Testis (tissue), 2 donors: ENCODE measurements at regions not wholly inside any gene's neighbourhood (a gene's known extent, or its start where the extent isn't known, plus 50 kb on each side); places are given as distances from the start of the nearest gene placed in this dataset.

Source experiments
- DNase-seq: peaks from one replicate; pipeline ENCODE4 v3.0.0-alpha.2; 2019
- H3K27ac ChIP-seq, 2 donors: fragments of 200-600 bp; sonication (generic); one replicate each; pipeline ENCODE4 v1.5.1; 2019
- H3K27me3 ChIP-seq: fragments of 200-600 bp; sonication (generic); one replicate; pipeline ENCODE4 v1.5.1; 2019
- H3K36me3 ChIP-seq: fragments of 200-600 bp; sonication (generic); one replicate; pipeline ENCODE4 v1.5.1; 2017; ENCODE audit warnings: low read depth; ENCODE audit errors: missing control alignments
- H3K4me1 ChIP-seq: fragments of 200-600 bp; sonication (generic); one replicate; pipeline ENCODE4 v1.5.1; 2019
- H3K4me3 ChIP-seq, 2 donors: fragments of 200-600 bp; sonication (generic); one replicate each; pipeline ENCODE4 v1.5.1; 2017 to 2019
- H3K9me3 ChIP-seq: fragments of 200-600 bp; sonication (generic); one replicate; pipeline ENCODE4 v1.5.1; 2017
- POLR2A ChIP-seq: fragments of 450-650 bp; IDR thresholded peaks from one replicate; pipeline ENCODE4 v1.6.1; 2017; ENCODE audit warnings: antibody characterized with exemption, mild to moderate bottlenecking, moderate library complexity
- WGBS, 2 donors: methylation state at CpG; one replicate each; pipeline ENCODE4 v1.1.5; 2018; 5-methylcytosine and 5-hydroxymethylcytosine counted together
- intact Hi-C: fragments of 100-400 bp; cut with DNase I; formaldehyde crosslinking; loops from one replicate; pipeline ENCODE4 v1.15.1; 2023; ENCODE audit warnings: low total_unique reads
- TF ChIP-seq, protein P1 (sequence below), 3 experiments: fragments of 450-650 bp in 2 of 3; fragments of 200-600 bp in 1 of 3; sonication (generic) in 1 of 3; IDR thresholded peaks; one replicate each; pipeline ENCODE4 v1.5.1; 2016 to 2019; ENCODE audit warnings: antibody characterized with exemption in 3 of 3, mild to moderate bottlenecking in 2 of 3, moderate library complexity in 1 of 3

DNA sequence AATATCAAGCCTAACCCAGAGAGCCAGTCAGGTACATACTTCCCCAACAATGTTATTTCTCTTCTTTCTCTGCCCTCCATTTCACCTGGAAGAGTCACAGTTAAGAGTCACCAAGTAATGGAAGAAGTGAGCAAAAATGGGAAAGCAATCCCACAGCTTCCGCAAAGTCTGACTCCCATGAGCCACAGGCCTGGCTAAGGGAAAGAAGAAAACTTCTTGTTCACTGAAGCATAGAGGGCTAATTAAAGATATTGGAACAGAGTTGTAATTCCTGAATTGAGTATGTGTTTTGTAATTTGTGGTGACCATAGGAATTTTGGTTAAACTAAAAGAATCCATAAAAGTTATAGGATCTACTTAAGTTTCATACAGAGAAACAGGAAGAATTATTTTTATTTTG, 830.9 kb upstream of the PCDH20 start:
- no peak for DNase-seq
- H3K4me3 ChIP-seq = no peak overlapping the region
- intact Hi-C loops = no loop called here
- no peaks in the 10 kb centered on the region for H3K9me3 ChIP-seq
- H3K36me3 ChIP-seq = no peaks in the 10 kb centered on the region
- no peak for TF ChIP-seq POLR2A
- TF ChIP-seq, protein P1, sequence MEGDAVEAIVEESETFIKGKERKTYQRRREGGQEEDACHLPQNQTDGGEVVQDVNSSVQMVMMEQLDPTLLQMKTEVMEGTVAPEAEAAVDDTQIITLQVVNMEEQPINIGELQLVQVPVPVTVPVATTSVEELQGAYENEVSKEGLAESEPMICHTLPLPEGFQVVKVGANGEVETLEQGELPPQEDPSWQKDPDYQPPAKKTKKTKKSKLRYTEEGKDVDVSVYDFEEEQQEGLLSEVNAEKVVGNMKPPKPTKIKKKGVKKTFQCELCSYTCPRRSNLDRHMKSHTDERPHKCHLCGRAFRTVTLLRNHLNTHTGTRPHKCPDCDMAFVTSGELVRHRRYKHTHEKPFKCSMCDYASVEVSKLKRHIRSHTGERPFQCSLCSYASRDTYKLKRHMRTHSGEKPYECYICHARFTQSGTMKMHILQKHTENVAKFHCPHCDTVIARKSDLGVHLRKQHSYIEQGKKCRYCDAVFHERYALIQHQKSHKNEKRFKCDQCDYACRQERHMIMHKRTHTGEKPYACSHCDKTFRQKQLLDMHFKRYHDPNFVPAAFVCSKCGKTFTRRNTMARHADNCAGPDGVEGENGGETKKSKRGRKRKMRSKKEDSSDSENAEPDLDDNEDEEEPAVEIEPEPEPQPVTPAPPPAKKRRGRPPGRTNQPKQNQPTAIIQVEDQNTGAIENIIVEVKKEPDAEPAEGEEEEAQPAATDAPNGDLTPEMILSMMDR (IDR thresholded peaks at IDR 0.05) = no peak
- H3K27me3 ChIP-seq = no peaks in the 10 kb centered on the region
- 90 to 97% methylated on average over 1 of the region's 1 CpG for WGBS, 2 donors
- H3K27ac ChIP-seq = no peak overlapping the region
- no peaks in the 10 kb centered on the region for H3K4me1 ChIP-seq

DNA sequence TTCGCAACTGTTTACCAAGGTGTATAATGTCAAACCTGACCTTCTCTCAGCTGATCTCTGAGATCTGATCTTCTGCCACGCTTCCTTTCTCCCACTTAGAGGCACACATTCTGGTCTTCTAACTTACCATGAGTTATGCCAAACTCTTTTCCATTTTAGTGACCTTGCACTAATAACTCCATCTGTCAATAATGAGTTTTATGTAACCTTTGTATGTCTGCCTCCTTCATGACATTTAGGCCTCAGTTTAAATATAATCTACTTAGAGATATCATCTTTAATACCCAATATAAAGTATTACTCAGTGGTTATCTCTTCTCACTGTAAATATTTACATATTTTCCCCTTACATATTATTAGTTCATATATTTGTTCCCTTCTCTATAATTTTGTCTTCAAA, 827.5 kb upstream of the PCDH20 start:
- 92 to 95% methylated on average over 2 of the region's 2 CpGs for WGBS, 2 donors
- TF ChIP-seq, protein P1 (IDR thresholded peaks at IDR 0.05) = no peak
- no peak for TF ChIP-seq POLR2A
- intact Hi-C loops = no loop called here
- H3K4me3 ChIP-seq = no peak overlapping the region
- DNase-seq = no peak
- H3K9me3 ChIP-seq = no peaks in the 10 kb centered on the region
- no peaks in the 10 kb centered on the region for H3K36me3 ChIP-seq
- H3K27ac ChIP-seq = no peak overlapping the region
- H3K4me1 ChIP-seq = no peaks in the 10 kb centered on the region
- H3K27me3 ChIP-seq = no peaks in the 10 kb centered on the region

DNA sequence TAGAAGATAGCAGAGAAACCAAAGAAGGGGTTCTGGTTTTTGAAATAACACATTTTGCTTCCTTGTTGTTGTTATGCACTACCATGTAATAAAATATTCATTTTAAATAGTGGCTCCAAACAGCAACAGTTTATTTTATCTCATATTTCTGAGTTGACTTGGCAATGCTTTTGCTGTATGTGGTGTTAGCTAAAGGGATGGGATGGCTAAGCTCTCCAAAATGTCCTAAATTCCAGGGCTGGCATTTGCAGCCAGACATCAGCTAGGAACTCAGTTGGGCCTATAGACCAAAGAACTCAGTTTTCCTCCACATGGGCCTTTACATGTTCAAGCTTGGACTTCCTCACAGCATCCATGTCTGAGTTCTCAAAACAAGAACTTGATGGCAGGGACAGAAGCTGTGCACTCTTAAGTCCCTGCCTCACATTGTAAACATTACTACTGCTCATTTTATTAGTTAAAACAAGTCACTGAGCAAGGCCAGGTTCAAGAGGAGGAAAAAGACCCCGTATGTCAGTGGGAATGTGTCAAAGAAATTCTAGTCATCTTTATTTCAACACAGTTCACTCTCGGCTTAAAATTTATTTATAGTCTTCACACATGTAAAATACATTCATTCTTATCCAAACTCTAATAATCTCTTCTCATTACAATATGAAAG, 819.3 kb upstream of the PCDH20 start:
- DNase-seq = no peak
- intact Hi-C loops = no loop called here
- Histone ChIP-seq H3K4me3 (no peak overlapping the region), H3K4me1 (no peaks in the 10 kb centered on the region), H3K27ac (no peak overlapping the region), H3K36me3 (no peaks in the 10 kb centered on the region), H3K27me3 (no peaks in the 10 kb centered on the region), H3K9me3 (no peaks in the 10 kb centered on the region)
- TF ChIP-seq, protein P1 (IDR thresholded peaks at IDR 0.05) = no peak
- TF ChIP-seq POLR2A = no peak
- 50 to 52% methylated on average over 2 of the region's 2 CpGs for WGBS, 2 donors

DNA sequence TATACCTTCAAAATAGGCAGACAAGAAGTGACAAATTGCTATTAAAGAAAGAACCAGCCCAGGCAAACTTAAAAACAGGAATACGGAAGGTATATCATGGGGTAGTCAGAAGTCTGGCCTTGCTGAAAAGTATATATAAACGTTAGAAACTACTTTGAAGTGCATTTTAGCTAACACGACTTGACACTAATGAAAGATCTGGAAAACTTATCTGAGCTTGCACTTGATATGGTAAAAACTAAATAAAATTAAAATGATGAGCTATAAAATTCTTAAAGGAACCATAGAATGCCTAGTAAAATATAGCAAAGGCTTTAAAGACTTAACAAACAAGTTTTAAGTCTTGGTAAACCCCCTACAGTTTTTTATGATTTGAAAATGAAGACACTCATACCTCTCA, 795.3 kb upstream of the PCDH20 start:
- no peak for TF ChIP-seq POLR2A
- TF ChIP-seq, protein P1 (IDR thresholded peaks at IDR 0.05) = no peak
- H3K27me3 ChIP-seq = no peaks in the 10 kb centered on the region
- intact Hi-C loops = no loop called here

DNA sequence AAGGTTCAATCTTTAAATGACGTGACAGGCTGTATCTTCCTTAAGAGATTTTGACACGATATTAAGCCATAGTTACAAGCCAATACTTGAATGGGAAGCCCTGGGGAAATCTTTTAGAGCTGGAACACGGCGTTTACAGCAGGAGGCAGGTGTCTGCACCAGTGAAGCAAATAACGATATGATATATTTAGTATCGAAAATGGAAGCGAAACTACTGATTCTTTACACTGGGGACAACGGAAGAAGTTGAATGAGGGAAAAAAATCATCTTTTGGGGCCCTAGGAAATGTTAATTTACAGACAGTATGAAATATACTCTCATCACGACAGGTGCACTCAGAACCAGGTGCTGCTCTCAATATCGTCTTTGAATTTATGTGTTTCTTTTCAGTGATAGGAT, 793.9 kb upstream of the PCDH20 start:
- no peaks in the 10 kb centered on the region for H3K36me3 ChIP-seq
- H3K4me3 ChIP-seq = no peak overlapping the region
- DNase-seq = no peak
- H3K9me3 ChIP-seq = no peaks in the 10 kb centered on the region
- H3K27ac ChIP-seq = no peak overlapping the region
- intact Hi-C loops = no loop called here
- no peaks in the 10 kb centered on the region for H3K27me3 ChIP-seq
- 50 to 71% methylated on average over 10 of the region's 10 CpGs for WGBS, 2 donors
- no peak for TF ChIP-seq POLR2A
- TF ChIP-seq, protein P1 (IDR thresholded peaks at IDR 0.05) = no peak
- no peaks in the 10 kb centered on the region for H3K4me1 ChIP-seq

More for the DNA sequence above, 795.3 kb upstream of the PCDH20 start:
- Histone ChIP-seq H3K4me1 (no peaks in the 10 kb centered on the region), H3K9me3 (no peaks in the 10 kb centered on the region), H3K4me3 (no peak overlapping the region), H3K27ac (no peak overlapping the region), H3K36me3 (no peaks in the 10 kb centered on the region)
- no peak for DNase-seq
- 26 to 46% methylated on average over 3 of the region's 3 CpGs for WGBS, 2 donors
